ENCODE measurements at regions not wholly inside any gene's neighbourhood (a gene's known extent, or its start where the extent isn't known, plus 50 kb on each side); places are given as distances from the start of the nearest gene placed in this dataset.
A peak's percentile ranks its signal among the peaks of the same experiment; 100 is the strongest.

GRCh38 chr1:55580845-55581332 lies 365.7 kb upstream of the USP24 start:
- Histone ChIP-seq H3K27ac (peak overlapping the region; percentile 91), H3K4me1 (peaks cover 35% of the 10 kb centered on the region), H3K9me3 (no peaks in the 10 kb centered on the region), H3K36me3 (no peaks in the 10 kb centered on the region), H3K27me3 (no peaks in the 10 kb centered on the region), H3K4me3 (no peak overlapping the region)
- no peak for DNase-seq (ENCODE audit: low spot score in 2 of 2)
- TF ChIP-seq POLR2AphosphoS5 (IDR thresholded peaks at IDR 0.05) (peak in 2 of 3 donors; percentile 23 to 33), EP300 (IDR thresholded peaks at IDR 0.05) (no peak), POLR2A (IDR thresholded peaks at IDR 0.05) (no peak), CTCF (IDR thresholded peaks at IDR 0.05) (no peak)
- 38% methylated on average over 3 of the region's 3 CpGs for WGBS

GRCh38 chr1:55579332-55580001 lies 364.3 kb upstream of the USP24 start:
- WGBS: 91% methylated on average over 3 of the region's 3 CpGs
- Histone ChIP-seq H3K27ac (peak overlapping the region; percentile 84), H3K36me3 (no peaks in the 10 kb centered on the region), H3K27me3 (no peaks in the 10 kb centered on the region), H3K4me1 (peaks cover 34% of the 10 kb centered on the region), H3K9me3 (no peaks in the 10 kb centered on the region), H3K4me3 (no peak overlapping the region)
- no peak for TF ChIP-seq POLR2A (IDR thresholded peaks at IDR 0.05)
- DNase-seq (ENCODE audit: low spot score in 2 of 2): no peak

- H3K4me1 ChIP-seq: peaks cover 34% of the 10 kb centered on the region
- H3K4me3 ChIP-seq: no peak overlapping the region
- H3K27ac ChIP-seq: peak overlapping the region; percentile 84
- H3K9me3 ChIP-seq: no peaks in the 10 kb centered on the region
- H3K36me3 ChIP-seq: no peaks in the 10 kb centered on the region
- H3K27me3 ChIP-seq: no peaks in the 10 kb centered on the region
- WGBS: 67% methylated on average over 1 of the region's 1 CpG
- DNase-seq (ENCODE audit: low spot score in 2 of 2): no peak
- TF ChIP-seq POLR2AphosphoS5 (IDR thresholded peaks at IDR 0.05): no peak
- no peak for TF ChIP-seq CTCF (IDR thresholded peaks at IDR 0.05)
- no peak for TF ChIP-seq POLR2A (IDR thresholded peaks at IDR 0.05)
- TF ChIP-seq EP300 (IDR thresholded peaks at IDR 0.05): no peak
These were observed 363.5 kb upstream of the USP24 start for GRCh38 chr1:55578646-55579045.

- Histone ChIP-seq H3K9me3 (no peaks in the 10 kb centered on the region), H3K4me1 (peaks cover 24% of the 10 kb centered on the region), H3K4me3 (no peak overlapping the region), H3K27ac (peak overlapping the region; percentile 33), H3K27me3 (no peaks in the 10 kb centered on the region), H3K36me3 (no peaks in the 10 kb centered on the region)
- 56% methylated on average over 3 of the region's 4 CpGs for WGBS
- no peak for TF ChIP-seq EP300 (IDR thresholded peaks at IDR 0.05)
- peak in 2 of 3 donors; percentile 7 to 42 for TF ChIP-seq POLR2AphosphoS5 (IDR thresholded peaks at IDR 0.05)
- peak in 1 of 2 donors; percentile 82 for DNase-seq (ENCODE audit: low spot score in 2 of 2)
These were observed 360.6 kb upstream of the USP24 start for GRCh38 chr1:55575571-55576279.

- H3K27ac ChIP-seq: no peak overlapping the region
- WGBS: 88% methylated on average over 5 of the region's 5 CpGs
- no peak for TF ChIP-seq EP300 (IDR thresholded peaks at IDR 0.05)
- no peak for TF ChIP-seq POLR2AphosphoS5 (IDR thresholded peaks at IDR 0.05)
- no peak for TF ChIP-seq POLR2A (IDR thresholded peaks at IDR 0.05)
- no peak for TF ChIP-seq CTCF (IDR thresholded peaks at IDR 0.05)
- H3K9me3 ChIP-seq: no peaks in the 10 kb centered on the region
- no peak for DNase-seq (ENCODE audit: low spot score in 2 of 2)
- H3K4me3 ChIP-seq: no peak overlapping the region
- H3K36me3 ChIP-seq: no peaks in the 10 kb centered on the region
- no peaks in the 10 kb centered on the region for H3K27me3 ChIP-seq
- H3K4me1 ChIP-seq: peaks cover 18% of the 10 kb centered on the region
These were observed 359.6 kb upstream of the USP24 start for GRCh38 chr1:55574691-55575225.

All from suprapubic skin (tissue), 4 donors.